ENCODE measurements at regions not wholly inside any gene's neighbourhood (a gene's known extent, or its start where the extent isn't known, plus 50 kb on each side); places are given as distances from the start of the nearest gene placed in this dataset.

GRCh38 chr5:173768267-173768806, 119.8 kb upstream of the CPEB4 start:
- 100% methylated on average over 2 of the region's 5 CpGs; no CpG with 5 or more reads in 1 of the 2 experiments for WGBS, 2 experiments (ENCODE audit: extremely low coverage in 2 of 2, insufficient read length in 1 of 2)
- DNase-seq (no peak), ATAC-seq (ENCODE audit: low read depth) (no peak)
- Histone ChIP-seq H2BK15ac (ENCODE audit: low read depth, low read length) (no peak overlapping the region), H3K9me1 (ENCODE audit: insufficient read depth, low read length) (peaks cover 9% of the 10 kb centered on the region; the same call in 1 of the 2 replicates), H3K9ac (ENCODE audit: low read depth, low read length) (no peak overlapping the region), H4K20me1 (ENCODE audit: insufficient read depth, low read length) (no peaks in the 10 kb centered on the region), H2BK20ac (ENCODE audit: low read depth, low read length) (no peak overlapping the region), H3K56ac (ENCODE audit: extremely low read depth, insufficient read depth, low read length) (no peak overlapping the region), H4K8ac (ENCODE audit: low read depth in 2 of 2, low read length in 2 of 2) (no peak overlapping the region), H3K14ac (replicated peaks; ENCODE audit: low read depth, low read length) (no peak overlapping the region), H2AK5ac (ENCODE audit: low read depth, low read length) (no peak overlapping the region; the same call in 1 of the 2 replicates), H3K23ac (ENCODE audit: low read depth, low read length) (no peak overlapping the region), H2BK120ac (ENCODE audit: low read depth, low read length) (no peak overlapping the region), H3K9me3 (ENCODE audit: control insufficient read depth, insufficient read depth, low read length) (no peaks in the 10 kb centered on the region), H3K79me1 (ENCODE audit: low read depth in 1 of 2, low read length in 2 of 2) (no peaks in the 10 kb centered on the region), H3K4ac (ENCODE audit: low read depth, low read length) (no peak overlapping the region), H4K5ac (ENCODE audit: low read depth, low read length) (no peak overlapping the region), H3K27me3 (ENCODE audit: control insufficient read depth, insufficient read depth, low read length) (no peaks in the 10 kb centered on the region), H3K18ac (ENCODE audit: low read depth, low read length) (no peak overlapping the region), H3K4me2 (ENCODE audit: low read depth, low read length) (no peak overlapping the region), H2AFZ (replicated peaks; ENCODE audit: low read length, poor library complexity) (no peak overlapping the region), H3K27ac (ENCODE audit: insufficient read depth, low read length) (no peak overlapping the region), H3K4me1 (ENCODE audit: control insufficient read depth, insufficient read depth, low read length) (peaks cover 9% of the 10 kb centered on the region), H2BK5ac (ENCODE audit: low read depth, low read length, poor library complexity, severe bottlenecking) (no peak overlapping the region), H4K91ac (ENCODE audit: insufficient read depth, low read depth, low read length) (no peak overlapping the region), H2AK9ac (replicated peaks; ENCODE audit: low read depth, low read length, poor library complexity) (no peak overlapping the region), H3K4me3 (ENCODE audit: insufficient read depth, low read depth, low read length) (no peak overlapping the region), H3K36me3 (ENCODE audit: control insufficient read depth, insufficient read depth, low read length) (no peaks in the 10 kb centered on the region)
- dilution Hi-C loops (cut with HindIII; ENCODE audit: low sequenced_read_pairs, unreplicated experiment) (no loop called here), in situ Hi-C loops (cut with MboI; ENCODE audit: low sequenced_read_pairs) (no loop called here), intact Hi-C loops (cut with micrococcal nuclease) (no loop called here)
- CTCF ChIA-PET: no interaction called here
- POLR2A ChIA-PET (ENCODE audit: unreplicated experiment): no interaction called here
- BruUV-seq (replicated peaks): no TSS peak
- TF ChIP-seq CTCF (conservative IDR thresholded peaks at IDR 0.05; ENCODE audit: low read depth, low read length) (no peak), MAZ (IDR thresholded peaks at IDR 0.05; ENCODE audit: borderline replicate concordance, low read depth, low read length) (no peak), POLR2A (IDR thresholded peaks at IDR 0.05; ENCODE audit: low read depth, low read length) (no peak)
